Vagina (tissue), 2 donors: ENCODE measurements at regions not wholly inside any gene's neighbourhood (a gene's known extent, or its start where the extent isn't known, plus 50 kb on each side); places are given as distances from the start of the nearest gene placed in this dataset.

Source experiments
- DNase-seq, 2 donors: peaks; one replicate each; pipeline ENCODE4 v3.0.0-alpha.2; 2017; ENCODE audit errors: extremely low spot score in 2 of 2
- H3K27ac ChIP-seq: fragments of 200-600 bp; sonication (generic); one replicate; pipeline ENCODE4 v1.5.1; 2019
- H3K27me3 ChIP-seq: fragments of 200-600 bp; sonication (generic); one replicate; pipeline ENCODE4 v1.5.1; 2019
- H3K36me3 ChIP-seq, 2 donors: fragments of 200-600 bp; sonication (generic); one replicate each; pipeline ENCODE4 v1.5.1; 2017 to 2019
- H3K4me1 ChIP-seq: fragments of 200-600 bp; sonication (generic); one replicate; pipeline ENCODE4 v1.5.1; 2019
- H3K4me3 ChIP-seq, 2 donors: fragments of 200-600 bp; sonication (generic); 1 replicate in 1 of 2; 2 replicates in 1 of 2; pipeline ENCODE4 v1.5.1; 2016 to 2019
- H3K9me3 ChIP-seq: fragments of 200-600 bp; sonication (generic); one replicate; pipeline ENCODE4 v1.5.1; 2019
- POLR2A ChIP-seq, 2 donors: fragments of 450-650 bp; IDR thresholded peaks; one replicate each; pipeline ENCODE4 v1.6.1; 2017; ENCODE audit warnings: antibody characterized with exemption in 2 of 2, mild to moderate bottlenecking in 2 of 2, moderate library complexity in 2 of 2
- POLR2AphosphoS5 ChIP-seq, 2 donors: sonication (generic); formaldehyde crosslinking; IDR thresholded peaks; one replicate each; pipeline ENCODE4 v1.9.0; 2017; ENCODE audit warnings: antibody characterized with exemption in 2 of 2, mild to moderate bottlenecking in 2 of 2, low read depth in 1 of 2; ENCODE audit not compliant: insufficient read depth in 1 of 2
- intact Hi-C: fragments of 100-400 bp; cut with DNase I; formaldehyde crosslinking; loops from one replicate; pipeline ENCODE4 v1.15.1; 2023
- TF ChIP-seq, protein P1 (sequence below), 3 experiments: fragments of 450-650 bp in 2 of 3; fragments of 200-600 bp in 1 of 3; sonication (generic) in 1 of 3; IDR thresholded peaks; one replicate each; pipeline ENCODE4 v1.5.1; 2017 to 2019; ENCODE audit warnings: antibody characterized with exemption in 3 of 3, mild to moderate bottlenecking in 2 of 3, moderate library complexity in 2 of 3

DNA sequence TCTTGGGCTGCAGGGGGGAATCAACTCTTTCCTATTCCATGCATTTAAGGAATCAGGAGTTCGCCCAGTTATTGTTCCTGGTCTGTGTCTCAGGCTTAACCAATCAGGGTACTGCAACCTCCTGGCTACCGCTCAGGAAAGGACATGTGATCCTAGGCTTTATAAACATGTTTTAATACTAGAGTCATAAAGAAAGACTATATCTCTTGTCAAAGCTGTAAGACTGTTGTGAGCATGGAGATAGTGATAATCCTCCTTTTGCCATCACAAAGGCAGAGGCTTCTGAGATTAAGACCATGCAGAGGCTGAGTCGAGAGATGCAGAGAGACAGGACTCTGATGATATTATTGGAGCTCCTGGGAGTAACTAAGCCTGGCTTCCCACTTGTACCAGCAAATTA lies 137.0 kb downstream of the YIPF5 start:
- H3K4me1 ChIP-seq, result peaks cover 15% of the 10 kb centered on the region
- no peak overlapping the region for H3K4me3 ChIP-seq
- intact Hi-C loops, result no loop called here
- TF ChIP-seq POLR2AphosphoS5 (IDR thresholded peaks at IDR 0.05; ENCODE audit: insufficient read depth in 1 of 2, low read depth in 1 of 2), result no peak
- no peak for TF ChIP-seq POLR2A (IDR thresholded peaks at IDR 0.05)
- TF ChIP-seq, protein P1, sequence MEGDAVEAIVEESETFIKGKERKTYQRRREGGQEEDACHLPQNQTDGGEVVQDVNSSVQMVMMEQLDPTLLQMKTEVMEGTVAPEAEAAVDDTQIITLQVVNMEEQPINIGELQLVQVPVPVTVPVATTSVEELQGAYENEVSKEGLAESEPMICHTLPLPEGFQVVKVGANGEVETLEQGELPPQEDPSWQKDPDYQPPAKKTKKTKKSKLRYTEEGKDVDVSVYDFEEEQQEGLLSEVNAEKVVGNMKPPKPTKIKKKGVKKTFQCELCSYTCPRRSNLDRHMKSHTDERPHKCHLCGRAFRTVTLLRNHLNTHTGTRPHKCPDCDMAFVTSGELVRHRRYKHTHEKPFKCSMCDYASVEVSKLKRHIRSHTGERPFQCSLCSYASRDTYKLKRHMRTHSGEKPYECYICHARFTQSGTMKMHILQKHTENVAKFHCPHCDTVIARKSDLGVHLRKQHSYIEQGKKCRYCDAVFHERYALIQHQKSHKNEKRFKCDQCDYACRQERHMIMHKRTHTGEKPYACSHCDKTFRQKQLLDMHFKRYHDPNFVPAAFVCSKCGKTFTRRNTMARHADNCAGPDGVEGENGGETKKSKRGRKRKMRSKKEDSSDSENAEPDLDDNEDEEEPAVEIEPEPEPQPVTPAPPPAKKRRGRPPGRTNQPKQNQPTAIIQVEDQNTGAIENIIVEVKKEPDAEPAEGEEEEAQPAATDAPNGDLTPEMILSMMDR (IDR thresholded peaks at IDR 0.05), result no peak
- H3K27me3 ChIP-seq, result no peaks in the 10 kb centered on the region
- H3K27ac ChIP-seq, result no peak overlapping the region
- H3K9me3 ChIP-seq, result no peaks in the 10 kb centered on the region
- H3K36me3 ChIP-seq, result no peaks in the 10 kb centered on the region
- no peak for DNase-seq

DNA sequence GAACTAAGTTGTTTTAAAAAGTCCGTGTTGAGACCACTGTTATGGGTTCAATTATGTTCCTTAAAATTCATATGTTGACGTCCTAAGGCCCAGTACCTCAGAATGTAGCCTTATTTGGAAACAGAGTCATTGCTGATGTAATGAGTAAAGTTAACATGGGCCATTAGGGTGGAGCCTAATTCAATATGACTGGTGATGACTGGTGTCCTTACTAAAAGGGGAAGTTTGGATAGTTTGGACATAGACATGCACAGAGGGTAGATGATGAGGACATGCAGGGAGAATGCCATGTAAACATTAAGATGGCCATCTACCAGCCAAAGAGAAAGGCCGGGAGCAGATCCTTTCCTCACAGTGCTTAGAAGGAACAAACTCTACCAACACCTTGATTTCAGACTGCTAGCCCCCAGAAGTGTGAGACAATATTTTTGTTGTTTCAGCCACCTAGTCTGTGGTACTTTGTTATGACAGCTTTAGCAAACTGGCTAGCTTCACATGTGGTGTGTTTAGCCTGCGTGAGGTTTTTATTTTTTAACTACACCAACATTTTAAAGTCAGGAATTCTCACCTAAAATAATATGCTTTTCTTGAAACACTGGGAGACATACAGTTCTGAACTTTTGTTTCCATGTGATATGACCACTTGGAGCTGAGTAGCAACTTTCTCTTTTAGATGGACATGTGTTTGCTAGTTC lies 135.3 kb downstream of the YIPF5 start:
- no peaks in the 10 kb centered on the region for H3K36me3 ChIP-seq
- peaks cover 9% of the 10 kb centered on the region for H3K4me1 ChIP-seq
- no peaks in the 10 kb centered on the region for H3K9me3 ChIP-seq
- H3K4me3 ChIP-seq, result no peak overlapping the region
- no peak overlapping the region for H3K27ac ChIP-seq
- no peaks in the 10 kb centered on the region for H3K27me3 ChIP-seq
- TF ChIP-seq POLR2A (IDR thresholded peaks at IDR 0.05) (no peak), POLR2AphosphoS5 (IDR thresholded peaks at IDR 0.05; ENCODE audit: insufficient read depth in 1 of 2, low read depth in 1 of 2) (no peak)
- TF ChIP-seq, protein P1 (IDR thresholded peaks at IDR 0.05), result no peak
- intact Hi-C loops, result no loop called here
- DNase-seq, result no peak

DNA sequence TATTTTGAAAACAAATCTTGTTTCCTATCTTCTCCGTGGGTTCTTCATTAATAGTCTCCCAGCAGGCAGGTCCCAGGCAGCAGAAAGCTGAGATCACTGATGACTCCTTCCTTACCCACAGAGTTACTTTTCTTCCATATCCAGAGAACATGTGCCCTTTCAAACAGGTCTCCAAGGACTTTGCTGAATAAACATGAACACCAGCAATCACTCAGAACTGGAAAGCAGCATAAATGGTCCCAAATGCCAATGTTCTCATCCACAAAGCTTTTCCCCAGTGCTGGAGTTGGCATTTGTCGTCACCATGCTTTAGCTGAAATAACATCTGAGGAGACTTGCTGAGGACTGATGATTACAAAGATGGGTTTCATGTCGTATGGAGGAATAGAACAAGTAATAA lies 134.0 kb downstream of the YIPF5 start:
- no peak for TF ChIP-seq POLR2A (IDR thresholded peaks at IDR 0.05)
- TF ChIP-seq POLR2AphosphoS5 (IDR thresholded peaks at IDR 0.05; ENCODE audit: insufficient read depth in 1 of 2, low read depth in 1 of 2), result no peak
- TF ChIP-seq, protein P1 (IDR thresholded peaks at IDR 0.05), result no peak
- intact Hi-C loops, result no loop called here
- no peaks in the 10 kb centered on the region for H3K27me3 ChIP-seq
- no peak overlapping the region for H3K4me3 ChIP-seq
- peaks cover 9% of the 10 kb centered on the region for H3K4me1 ChIP-seq
- DNase-seq, result no peak
- H3K36me3 ChIP-seq, result no peaks in the 10 kb centered on the region
- no peak overlapping the region for H3K27ac ChIP-seq
- no peaks in the 10 kb centered on the region for H3K9me3 ChIP-seq

DNA sequence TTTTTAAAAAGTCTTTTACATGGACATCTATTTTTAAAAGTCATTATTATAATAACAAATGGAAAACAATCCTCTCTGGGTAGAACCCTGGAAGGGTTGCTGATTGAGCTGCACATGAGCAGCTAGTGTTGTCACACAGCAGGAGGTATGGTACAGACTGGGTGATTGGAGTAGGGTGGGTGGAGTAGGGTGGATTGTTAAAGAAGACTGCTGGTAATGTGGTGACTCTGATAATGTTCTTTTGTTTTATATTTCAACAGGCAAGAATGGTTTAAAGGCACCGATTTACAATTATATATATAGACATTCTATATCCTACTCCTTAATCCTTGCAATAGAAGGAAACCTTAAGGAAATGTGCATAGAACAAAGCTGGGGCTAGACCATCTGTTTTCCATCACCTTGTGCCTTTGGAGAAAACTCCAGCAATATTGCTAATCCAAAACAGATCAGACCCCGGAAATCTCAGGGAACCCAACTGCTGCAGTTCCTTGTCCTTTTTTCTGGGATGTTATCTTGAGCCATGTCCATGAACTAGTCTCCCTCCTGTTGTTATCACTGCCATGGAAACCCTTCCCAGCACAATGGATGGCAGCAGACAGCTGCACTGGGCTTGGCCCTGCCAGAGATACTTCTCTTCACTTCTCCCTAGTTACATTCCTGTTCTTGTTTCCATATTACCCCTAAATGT lies 129.7 kb downstream of the YIPF5 start:
- intact Hi-C loops, result no loop called here
- Histone ChIP-seq H3K27me3 (no peaks in the 10 kb centered on the region), H3K4me3 (no peak overlapping the region), H3K4me1 (no peaks in the 10 kb centered on the region), H3K36me3 (no peaks in the 10 kb centered on the region), H3K27ac (no peak overlapping the region), H3K9me3 (no peaks in the 10 kb centered on the region)
- DNase-seq, result no peak
- TF ChIP-seq POLR2AphosphoS5 (IDR thresholded peaks at IDR 0.05; ENCODE audit: insufficient read depth in 1 of 2, low read depth in 1 of 2), result no peak
- no peak for TF ChIP-seq POLR2A (IDR thresholded peaks at IDR 0.05)

DNA sequence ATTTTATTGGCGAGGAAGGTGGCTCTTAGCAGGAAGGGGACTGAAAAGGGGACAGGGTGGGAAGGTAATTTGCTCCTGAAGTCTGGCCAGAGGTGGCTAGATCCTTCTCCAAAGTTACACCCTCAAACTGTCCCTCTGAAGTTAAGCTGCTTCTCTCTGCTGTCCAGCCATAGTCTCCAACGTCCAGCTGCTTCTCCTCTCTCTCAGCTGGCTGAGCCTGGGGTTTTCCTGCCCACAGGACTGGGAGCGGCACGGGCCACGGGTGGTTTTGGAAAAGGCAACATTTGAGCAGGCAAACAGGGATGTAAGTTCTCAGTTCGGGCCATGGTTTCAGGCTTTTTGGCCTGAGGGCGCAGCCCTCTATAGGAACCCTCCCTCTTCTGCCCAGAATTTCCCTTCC lies 128.3 kb downstream of the YIPF5 start:
- H3K9me3 ChIP-seq, result no peaks in the 10 kb centered on the region
- intact Hi-C loops, result no loop called here
- no peak overlapping the region for H3K4me3 ChIP-seq
- no peaks in the 10 kb centered on the region for H3K36me3 ChIP-seq
- DNase-seq, result no peak
- no peak overlapping the region for H3K27ac ChIP-seq
- TF ChIP-seq, protein P1 (IDR thresholded peaks at IDR 0.05), result no peak
- no peak for TF ChIP-seq POLR2AphosphoS5 (IDR thresholded peaks at IDR 0.05; ENCODE audit: insufficient read depth in 1 of 2, low read depth in 1 of 2)
- TF ChIP-seq POLR2A (IDR thresholded peaks at IDR 0.05), result no peak
- H3K4me1 ChIP-seq, result no peaks in the 10 kb centered on the region
- no peaks in the 10 kb centered on the region for H3K27me3 ChIP-seq
